Astrocyte (in vitro differentiated cells and primary cell): ENCODE measurements at regions not wholly inside any gene's neighbourhood (a gene's known extent, or its start where the extent isn't known, plus 50 kb on each side); places are given as distances from the start of the nearest gene placed in this dataset.

ENCODE experiments used
- EZH2 ChIP-seq: IDR thresholded peaks from 2 replicates; pipeline ENCODE4 v1.6.1; 2012; ENCODE audit warnings: mild to moderate bottlenecking, low read length, inconsistent platforms; ENCODE audit not compliant: insufficient read depth
- TF ChIP-seq, protein P1 (sequence below): IDR thresholded peaks from 2 replicates; pipeline ENCODE4 v1.5.1; 2011; ENCODE audit warnings: low read depth, mild to moderate bottlenecking, inconsistent platforms, low read length, moderate library complexity; ENCODE audit not compliant: insufficient read depth

DNA sequence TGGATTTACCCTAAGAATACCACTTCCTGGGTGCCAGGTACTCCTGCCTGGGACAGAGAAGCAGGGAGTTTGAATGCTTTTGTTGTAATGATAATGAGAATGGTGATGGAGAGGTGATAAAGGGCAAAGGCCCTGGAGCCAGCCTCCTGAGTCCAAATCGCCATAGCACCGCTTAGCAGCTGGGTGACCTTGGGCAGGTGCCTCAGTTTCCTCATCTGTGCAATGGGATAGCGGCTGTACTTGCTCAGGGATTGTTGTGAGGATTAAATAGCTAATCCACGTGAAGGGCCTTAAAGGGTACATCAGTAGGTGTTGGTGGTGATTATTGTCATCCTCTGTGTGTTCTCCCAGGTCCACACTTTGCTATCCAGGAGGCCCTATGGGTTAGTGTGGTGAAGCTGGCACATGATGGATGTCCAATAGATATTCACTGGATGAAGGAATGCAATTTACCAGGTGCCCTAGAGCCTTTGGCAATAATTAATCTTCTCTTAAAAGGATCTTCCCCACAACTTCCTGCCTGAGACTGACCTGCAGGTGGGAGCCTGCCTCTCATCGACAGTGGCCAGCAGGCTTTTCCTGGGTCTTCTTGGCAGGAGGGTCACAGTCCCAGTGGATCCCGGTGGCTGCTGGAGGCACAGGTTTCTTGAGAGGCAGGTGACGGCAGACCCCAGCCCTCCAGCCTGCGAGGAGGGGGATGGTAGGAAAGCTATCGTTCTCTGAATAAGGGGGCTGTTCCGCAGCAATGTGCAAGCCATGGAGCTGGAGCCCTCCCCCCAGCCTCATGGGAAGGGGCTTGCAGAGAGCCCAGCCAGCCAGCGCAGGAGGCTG, 160.2 kb downstream of the MACROH2A1 start:
- TF ChIP-seq, protein P1, sequence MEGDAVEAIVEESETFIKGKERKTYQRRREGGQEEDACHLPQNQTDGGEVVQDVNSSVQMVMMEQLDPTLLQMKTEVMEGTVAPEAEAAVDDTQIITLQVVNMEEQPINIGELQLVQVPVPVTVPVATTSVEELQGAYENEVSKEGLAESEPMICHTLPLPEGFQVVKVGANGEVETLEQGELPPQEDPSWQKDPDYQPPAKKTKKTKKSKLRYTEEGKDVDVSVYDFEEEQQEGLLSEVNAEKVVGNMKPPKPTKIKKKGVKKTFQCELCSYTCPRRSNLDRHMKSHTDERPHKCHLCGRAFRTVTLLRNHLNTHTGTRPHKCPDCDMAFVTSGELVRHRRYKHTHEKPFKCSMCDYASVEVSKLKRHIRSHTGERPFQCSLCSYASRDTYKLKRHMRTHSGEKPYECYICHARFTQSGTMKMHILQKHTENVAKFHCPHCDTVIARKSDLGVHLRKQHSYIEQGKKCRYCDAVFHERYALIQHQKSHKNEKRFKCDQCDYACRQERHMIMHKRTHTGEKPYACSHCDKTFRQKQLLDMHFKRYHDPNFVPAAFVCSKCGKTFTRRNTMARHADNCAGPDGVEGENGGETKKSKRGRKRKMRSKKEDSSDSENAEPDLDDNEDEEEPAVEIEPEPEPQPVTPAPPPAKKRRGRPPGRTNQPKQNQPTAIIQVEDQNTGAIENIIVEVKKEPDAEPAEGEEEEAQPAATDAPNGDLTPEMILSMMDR, result no peak
- no peak for TF ChIP-seq EZH2
